NCI-H526 (cell line): ENCODE measurements at regions not wholly inside any gene's neighbourhood (a gene's known extent, or its start where the extent isn't known, plus 50 kb on each side); places are given as distances from the start of the nearest gene placed in this dataset.
A peak's percentile ranks its signal among the peaks of the same experiment; 100 is the strongest.
"Not testable (repeated sequence)": the region's sequence is repeated elsewhere in the genome, so short reads cannot be mapped to it uniquely, and the experiment has no call there.

Experiments used
- DNase-seq, 2 experiments: peaks; one replicate each; lab custom pipeline; 2025; lab: John Stamatoyannopoulos, UW

DNA sequence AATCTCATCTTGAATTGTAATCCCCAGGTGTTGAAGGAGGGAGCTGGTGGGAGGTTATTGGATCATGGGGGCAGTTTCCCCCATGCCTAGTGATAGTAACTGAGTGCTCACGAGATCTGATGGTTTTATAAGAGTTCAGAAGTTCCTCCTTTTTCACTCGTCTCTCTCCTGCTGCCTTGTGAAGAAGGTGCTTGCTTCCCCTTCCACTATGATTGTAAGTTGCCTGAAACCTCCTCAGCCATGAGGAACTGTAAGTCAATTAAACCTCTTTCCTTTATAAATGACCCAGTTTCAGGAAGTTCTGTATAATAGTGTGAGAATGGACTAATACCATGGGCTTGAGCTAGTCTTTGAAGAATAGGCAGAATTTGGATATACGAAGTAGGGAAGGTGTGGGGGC is 113.9 kb downstream of the RIN2 start:
- DNase-seq: no peak

- no peak for DNase-seq
These were observed 116.1 kb downstream of the RIN2 start for GRCh38 chr20:19874040-19874727.

DNA sequence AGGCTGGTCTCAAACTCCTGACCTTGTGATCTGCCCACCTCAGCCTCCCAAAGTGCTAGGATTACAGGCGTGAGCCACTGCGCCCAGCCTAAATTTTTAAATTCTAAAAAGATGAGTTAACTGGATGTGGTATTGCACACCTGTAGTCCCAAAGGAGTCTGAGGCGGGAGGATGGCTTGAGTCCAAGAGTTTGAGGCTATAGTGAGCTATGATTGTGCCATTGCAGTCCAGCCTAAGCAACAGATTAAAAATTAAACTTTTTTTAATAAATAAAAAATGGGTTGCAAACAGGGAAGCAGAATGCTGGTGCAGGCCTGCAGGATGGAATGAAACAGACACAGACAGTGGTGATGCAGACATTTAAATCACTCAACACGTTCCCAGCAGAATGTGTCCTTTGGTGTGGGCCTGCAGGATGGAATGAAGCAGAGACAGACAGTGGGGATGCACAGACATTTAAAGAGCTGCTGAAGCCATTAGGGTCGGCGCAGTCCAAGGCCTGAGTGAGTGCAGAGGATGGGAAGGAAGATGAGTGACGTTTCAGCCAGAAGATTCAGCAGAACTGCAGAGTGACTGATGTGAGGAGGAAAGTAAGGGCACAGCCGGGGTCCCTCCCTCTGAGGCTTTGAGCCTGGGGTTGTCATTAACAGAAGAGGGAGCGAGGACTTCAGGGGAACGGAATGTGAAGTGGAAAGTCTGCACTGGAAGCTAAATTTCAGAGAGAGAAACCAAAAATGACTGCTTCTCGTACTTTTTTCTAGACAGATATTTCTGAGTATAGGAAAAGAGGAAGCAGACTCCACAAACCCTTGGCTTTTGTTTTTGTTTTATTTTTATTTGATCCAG is 117.5 kb downstream of the RIN2 start:
- DNase-seq: no peak

DNA sequence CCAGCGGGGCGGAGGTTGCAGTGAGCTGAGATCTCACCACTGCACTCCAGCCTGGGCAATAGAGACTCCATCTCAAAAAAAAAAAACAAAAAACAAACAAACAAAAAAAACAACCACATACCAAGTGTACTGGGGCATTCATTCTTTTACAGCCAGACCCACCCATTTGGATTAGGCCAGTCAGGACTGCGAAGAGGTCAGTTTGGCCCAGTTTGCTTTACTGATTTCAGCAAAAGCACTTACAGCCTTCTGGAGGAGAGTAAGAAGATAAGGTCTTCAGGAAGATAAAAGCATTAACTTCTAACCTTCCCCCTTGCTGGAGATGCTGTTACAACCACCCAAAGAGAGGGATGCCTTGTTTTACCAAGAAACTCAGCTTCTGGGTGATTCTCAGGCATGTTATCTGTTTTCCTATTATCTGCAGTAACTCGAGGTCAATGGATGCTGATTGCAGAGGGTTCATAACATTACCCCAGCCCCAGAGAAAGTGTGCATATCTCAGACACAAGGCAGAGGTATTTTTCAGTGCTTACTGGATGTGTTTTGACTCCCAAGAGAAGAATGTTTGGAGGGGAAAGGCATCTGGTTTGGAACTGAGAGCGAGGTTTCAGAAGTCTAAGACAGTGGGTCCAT is 118.9 kb downstream of the RIN2 start:
- no peak for DNase-seq

DNA sequence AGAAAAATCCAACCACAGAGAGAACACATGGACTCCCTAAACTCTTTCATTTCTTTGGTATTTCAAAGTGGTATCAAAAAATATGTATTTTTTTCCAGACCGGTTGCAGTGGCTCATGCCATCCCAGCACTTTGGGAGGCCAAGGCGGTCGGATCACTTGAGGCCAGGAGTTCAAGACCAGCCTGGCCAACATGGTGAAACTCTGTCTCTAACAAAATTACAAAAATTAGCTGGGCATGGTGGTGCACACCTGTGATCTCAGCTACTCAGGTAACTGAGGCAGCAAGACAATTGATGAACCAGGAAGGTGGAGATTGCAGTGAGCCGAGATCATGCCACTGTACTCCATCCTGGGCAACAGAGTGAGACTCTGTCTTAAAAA is 121.8 kb downstream of the RIN2 start:
- not testable (repeated sequence) for DNase-seq

DNA sequence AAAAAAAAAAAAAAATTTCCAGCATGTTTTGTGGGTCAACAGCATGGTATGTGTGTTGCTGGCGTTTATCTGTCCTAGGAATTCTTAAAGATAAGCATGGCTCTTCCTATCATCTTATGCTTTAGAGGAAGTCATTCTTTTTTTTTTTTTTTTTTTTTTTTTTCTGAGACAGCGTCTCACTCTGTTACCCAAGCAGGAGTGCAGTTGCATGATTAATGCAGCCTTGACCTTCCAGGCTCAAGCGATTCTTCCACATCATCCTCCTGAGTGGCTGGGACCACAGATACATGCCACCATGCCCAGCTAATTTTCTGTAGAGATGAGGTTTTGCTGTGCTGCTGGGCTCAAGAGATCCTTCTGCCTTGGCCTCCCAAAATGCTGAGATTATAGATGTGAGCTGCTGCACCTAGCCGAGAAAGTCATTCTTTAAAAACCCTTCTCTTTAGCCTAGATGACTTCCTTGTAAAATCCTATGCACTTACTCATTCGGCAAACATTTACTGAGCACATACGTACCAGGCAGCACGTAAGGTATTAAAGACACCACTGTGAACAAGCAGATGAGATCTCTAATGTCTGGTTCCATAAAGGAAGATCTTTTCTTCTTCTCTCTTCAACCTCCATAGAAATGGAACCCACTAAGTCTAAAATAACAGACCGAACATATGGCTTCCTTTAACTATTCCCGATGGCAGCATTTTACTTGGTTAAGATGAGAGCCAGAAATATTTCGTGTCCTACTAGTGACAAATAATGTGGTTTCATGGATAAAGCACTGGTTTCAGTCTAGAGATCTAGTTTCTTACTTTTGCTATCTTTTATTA is 122.4 kb downstream of the RIN2 start:
- no peak for DNase-seq

DNA sequence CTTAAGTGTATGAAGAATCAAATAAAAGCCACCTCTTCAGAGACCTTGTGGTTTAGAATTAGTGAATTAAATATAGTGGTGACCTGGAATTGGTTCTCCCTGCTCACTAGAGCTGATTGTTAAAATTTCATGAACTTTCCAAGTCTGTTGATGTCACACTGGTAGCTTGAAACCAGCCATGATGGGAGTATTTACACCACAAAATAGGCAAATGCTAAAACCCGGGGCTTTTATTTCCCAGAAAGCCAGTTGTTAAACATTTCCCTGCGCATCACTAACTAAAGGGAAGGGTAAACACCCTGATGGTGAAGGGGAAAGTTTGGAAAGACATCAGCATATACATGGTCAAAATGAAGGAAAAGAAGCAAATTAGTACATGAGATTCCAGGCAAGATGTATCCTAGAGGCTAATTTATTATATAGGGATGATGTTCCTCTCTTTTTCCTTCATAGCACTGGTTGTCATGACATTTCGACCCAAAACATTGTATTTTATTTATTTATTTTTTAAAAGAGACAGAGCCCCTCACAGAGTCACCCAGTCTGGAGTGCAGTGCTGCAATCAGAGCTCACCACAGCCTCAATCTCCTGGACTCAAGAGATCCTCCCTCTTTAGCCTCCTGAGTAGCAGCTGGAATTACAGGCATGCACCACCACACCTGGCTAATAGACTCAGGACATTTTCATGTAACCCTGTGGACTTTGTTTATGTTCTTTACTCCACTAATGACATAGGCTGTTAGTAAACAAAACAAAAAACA is 123.2 kb downstream of the RIN2 start:
- DNase-seq: no peak

GRCh38 chr20:19881990-19882389 is 123.9 kb downstream of the RIN2 start:
- no peak for DNase-seq

DNA sequence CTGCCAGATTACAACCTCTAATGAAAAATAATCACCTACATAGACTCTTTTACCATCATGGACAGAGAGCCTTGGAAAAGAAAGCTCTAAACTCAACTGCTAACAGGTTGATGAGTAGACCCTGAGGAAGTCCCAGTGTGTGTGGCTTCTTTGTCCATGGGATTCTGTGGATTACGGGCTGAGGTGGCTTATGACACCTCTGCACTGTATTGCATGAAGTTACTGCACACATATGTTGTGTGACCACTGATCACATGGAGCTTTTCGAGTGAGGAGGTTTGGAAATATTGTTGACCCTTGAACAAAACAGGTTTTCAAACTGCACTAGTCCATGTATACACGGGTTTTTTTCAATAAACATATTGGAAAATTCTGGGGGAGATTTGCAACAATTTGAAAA is 124.4 kb downstream of the RIN2 start:
- no peak for DNase-seq

GRCh38 chr20:19883501-19883900 is 125.4 kb downstream of the RIN2 start:
- DNase-seq: no peak

GRCh38 chr20:19885594-19885938 is 127.5 kb downstream of the RIN2 start:
- no peak for DNase-seq

DNA sequence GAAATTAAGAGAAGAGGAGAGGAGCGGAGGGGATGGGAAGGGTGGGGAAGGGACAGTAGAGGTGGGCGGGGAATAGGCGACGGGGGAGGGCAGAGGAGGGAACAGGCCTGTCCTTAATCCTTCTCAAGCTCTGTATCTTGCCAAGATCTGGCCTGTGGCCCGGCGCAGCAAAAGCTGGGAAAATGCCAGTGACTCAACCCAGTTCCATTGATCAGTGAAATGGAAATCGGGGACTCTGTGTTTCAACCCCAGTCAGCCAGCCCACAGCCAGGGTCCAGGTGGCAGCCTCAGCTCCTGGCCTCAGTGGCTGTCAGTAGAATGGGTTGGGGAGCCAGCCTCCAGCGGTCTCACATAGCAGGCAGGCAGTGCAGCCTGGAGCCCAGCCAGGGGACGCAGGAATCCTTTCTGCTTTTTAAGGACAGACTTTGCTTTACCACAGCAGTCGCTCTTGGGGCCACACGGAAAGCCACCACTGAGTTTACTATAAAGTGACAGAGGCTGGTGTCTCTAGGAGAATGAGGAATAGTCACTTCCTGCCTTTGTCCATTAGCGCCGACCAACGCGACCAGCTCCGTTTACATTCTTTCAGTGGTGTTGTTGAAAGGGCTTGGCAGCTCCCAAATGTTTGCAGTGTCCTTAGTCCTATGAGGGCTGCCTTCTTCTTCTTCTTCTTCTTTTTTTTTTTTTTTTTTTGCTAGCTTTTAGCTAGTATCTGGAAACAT is 128.0 kb downstream of the RIN2 start:
- no peak for DNase-seq

DNA sequence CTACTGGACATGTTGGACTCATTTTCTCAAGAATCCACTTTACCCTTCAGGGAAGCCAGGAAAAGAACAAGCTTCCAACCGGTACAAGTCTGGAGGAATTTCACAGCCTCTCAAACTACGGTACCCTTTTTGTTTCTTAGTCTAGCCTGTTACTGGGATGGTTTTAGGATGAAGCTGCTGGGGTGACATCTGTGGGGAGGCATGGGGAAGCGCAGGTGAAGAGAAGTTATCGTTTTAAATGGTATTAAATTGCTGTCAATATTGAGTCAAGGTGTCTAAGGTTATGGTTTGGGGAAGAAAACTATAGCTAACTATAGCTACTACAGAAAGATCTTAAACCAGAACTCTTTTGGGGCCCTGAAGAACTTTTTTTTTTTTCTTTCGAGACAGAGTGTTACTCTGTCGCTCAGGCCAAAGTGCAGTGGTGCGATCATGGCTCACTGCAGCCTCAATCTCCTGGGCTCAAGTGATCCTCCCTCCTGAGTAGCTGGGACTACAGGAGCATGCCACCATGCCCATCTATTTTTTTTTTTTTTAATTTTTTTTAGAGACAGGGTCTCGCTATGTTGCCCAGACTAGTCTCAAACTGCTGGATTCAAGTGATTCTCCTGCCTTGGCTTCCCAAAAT is 128.7 kb downstream of the RIN2 start:
- DNase-seq: no peak

GRCh38 chr20:19887556-19888268 is 129.4 kb upstream of the NAA20 start:
- no peak for DNase-seq

DNA sequence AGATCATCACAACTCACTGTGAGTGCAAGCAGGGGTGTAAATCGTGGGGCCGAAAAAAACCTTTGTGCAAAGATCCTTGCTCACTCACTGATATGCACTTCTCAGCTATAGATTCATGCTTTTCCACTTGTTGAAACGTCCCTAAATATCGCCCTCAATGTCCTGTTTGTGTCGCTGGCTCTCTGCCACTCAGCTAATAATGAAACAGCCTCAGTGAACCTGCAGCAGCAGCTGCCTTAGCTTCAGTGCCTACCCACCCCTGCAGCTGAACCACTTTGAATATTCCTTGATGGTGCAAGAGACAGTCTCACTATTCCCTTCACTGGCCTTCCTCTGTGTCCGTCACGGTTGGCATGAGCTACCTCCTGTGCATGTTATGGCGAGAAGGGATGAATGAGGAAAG is 128.9 kb upstream of the NAA20 start:
- DNase-seq: peak; percentile 12 to 81

DNA sequence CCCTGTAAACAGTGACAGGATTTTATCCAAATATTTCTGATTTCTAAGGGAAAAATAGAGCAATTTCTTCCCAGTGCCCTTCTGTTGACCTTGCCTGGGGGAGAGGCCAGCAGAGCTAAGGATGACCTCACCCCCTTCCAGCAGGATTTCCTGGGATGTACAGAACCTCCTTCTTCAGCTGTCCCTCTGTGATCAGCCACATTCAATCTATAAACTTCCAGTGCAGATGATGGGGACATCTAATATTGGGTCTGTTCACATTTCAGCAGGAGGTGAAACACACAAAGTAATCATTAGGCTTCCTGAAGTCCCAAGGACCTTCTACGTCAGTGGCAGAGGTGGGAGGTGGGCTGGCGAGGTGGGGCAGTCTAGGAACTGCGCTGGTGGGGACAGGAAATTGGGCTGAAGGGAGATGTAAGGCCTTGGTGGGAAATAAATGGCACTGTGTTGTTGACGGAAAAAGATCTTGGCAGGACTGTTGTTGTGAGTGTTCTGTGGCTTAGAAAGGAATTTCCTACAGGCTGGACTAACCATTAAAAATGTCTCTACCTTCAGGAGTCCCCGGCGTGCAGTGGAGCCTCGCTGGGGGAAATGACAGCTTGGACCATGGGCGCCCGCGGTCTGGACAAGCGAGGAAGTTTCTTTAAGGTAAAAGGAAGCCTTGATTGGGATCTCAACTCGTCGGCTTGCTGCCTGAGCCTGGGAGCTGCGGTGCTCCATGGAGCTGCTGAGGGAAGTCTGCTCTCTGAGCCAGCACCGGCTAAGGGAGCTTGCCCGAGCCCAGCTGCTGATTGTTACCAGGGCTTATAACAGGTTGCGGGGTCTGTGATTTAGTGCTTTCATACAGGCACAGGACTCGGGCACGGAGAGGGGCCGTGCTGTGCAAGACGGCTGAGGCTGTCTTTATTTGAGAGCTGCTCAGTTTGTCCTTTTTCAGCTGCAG is 127.9 kb upstream of the NAA20 start:
- DNase-seq: no peak

- no peak for DNase-seq
These were observed 126.6 kb upstream of the NAA20 start for GRCh38 chr20:19890445-19891051.

- no peak for DNase-seq
These were observed 123.8 kb upstream of the NAA20 start for GRCh38 chr20:19893356-19893755.
